ENCODE measurements at regions not wholly inside any gene's neighbourhood (a gene's known extent, or its start where the extent isn't known, plus 50 kb on each side); places are given as distances from the start of the nearest gene placed in this dataset.

GRCh38 chr20:57907131-57908000, 197.6 kb upstream of the PMEPA1 start:
- TF ChIP-seq, protein P1, sequence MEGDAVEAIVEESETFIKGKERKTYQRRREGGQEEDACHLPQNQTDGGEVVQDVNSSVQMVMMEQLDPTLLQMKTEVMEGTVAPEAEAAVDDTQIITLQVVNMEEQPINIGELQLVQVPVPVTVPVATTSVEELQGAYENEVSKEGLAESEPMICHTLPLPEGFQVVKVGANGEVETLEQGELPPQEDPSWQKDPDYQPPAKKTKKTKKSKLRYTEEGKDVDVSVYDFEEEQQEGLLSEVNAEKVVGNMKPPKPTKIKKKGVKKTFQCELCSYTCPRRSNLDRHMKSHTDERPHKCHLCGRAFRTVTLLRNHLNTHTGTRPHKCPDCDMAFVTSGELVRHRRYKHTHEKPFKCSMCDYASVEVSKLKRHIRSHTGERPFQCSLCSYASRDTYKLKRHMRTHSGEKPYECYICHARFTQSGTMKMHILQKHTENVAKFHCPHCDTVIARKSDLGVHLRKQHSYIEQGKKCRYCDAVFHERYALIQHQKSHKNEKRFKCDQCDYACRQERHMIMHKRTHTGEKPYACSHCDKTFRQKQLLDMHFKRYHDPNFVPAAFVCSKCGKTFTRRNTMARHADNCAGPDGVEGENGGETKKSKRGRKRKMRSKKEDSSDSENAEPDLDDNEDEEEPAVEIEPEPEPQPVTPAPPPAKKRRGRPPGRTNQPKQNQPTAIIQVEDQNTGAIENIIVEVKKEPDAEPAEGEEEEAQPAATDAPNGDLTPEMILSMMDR (IDR thresholded peaks at IDR 0.05), result no peak
- TF ChIP-seq ZFX (IDR thresholded peaks at IDR 0.05; ENCODE audit: borderline replicate concordance), result no peak

All from 22Rv1 (cell line).